GM13977 (cell line): ENCODE measurements at regions not wholly inside any gene's neighbourhood (a gene's known extent, or its start where the extent isn't known, plus 50 kb on each side); places are given as distances from the start of the nearest gene placed in this dataset.

Source experiments
- DNase-seq: peaks from one replicate; pipeline ENCODE4 v3.0.0; 2012; ENCODE audit warnings: low spot score
- CTCF ChIP-seq: IDR thresholded peaks from 2 replicates; pipeline ENCODE4 v1.5.1; 2012; ENCODE audit warnings: mild to moderate bottlenecking, control low read depth; ENCODE audit not compliant: insufficient read depth; ENCODE audit errors: extremely low read depth, missing control alignments
- in situ Hi-C: fragments of 300-500 bp; cut with MboI; formaldehyde crosslinking; loops from one replicate; pipeline ENCODE4 v1.12.0; 2022; ENCODE audit warnings: low sequenced_read_pairs, low pct_unique_long_range_greater_than_20kb, mixed read lengths, inconsistent platforms; ENCODE audit not compliant: unreplicated experiment

- in situ Hi-C loops: no loop called here
- no peak for DNase-seq
- no peak for TF ChIP-seq CTCF
Measured at GRCh38 chr21:19328954-19329353, 925.4 kb upstream of the TMPRSS15 start.

- no peak for TF ChIP-seq CTCF
- DNase-seq: no peak
- in situ Hi-C loops: no loop called here
Measured at GRCh38 chr21:19340303-19340702, 936.7 kb upstream of the TMPRSS15 start.

- no peak for TF ChIP-seq CTCF
- in situ Hi-C loops: no loop called here
- no peak for DNase-seq
Measured at GRCh38 chr21:19340954-19341353, 937.4 kb upstream of the TMPRSS15 start.

- in situ Hi-C loops: no loop called here
- TF ChIP-seq CTCF: no peak
- DNase-seq: no peak
Measured at GRCh38 chr21:19343711-19344110, 940.1 kb upstream of the TMPRSS15 start.

GRCh38 chr21:19350286-19350685 lies 946.7 kb upstream of the TMPRSS15 start:
- TF ChIP-seq CTCF: no peak
- no peak for DNase-seq
- in situ Hi-C loops: no loop called here

- in situ Hi-C loops: no loop called here
- DNase-seq: no peak
- TF ChIP-seq CTCF: no peak
Measured at GRCh38 chr21:19353256-19353655, 949.7 kb upstream of the TMPRSS15 start.

- in situ Hi-C loops: no loop called here
- TF ChIP-seq CTCF: no peak
- no peak for DNase-seq
Measured at GRCh38 chr21:19368944-19369343, 965.4 kb upstream of the TMPRSS15 start.
